ENCODE measurements at regions not wholly inside any gene's neighbourhood (a gene's known extent, or its start where the extent isn't known, plus 50 kb on each side); places are given as distances from the start of the nearest gene placed in this dataset.

GRCh38 chr19:32189956-32190706 is 155.3 kb upstream of the ZNF507 start:
- no peak for DNase-seq

- DNase-seq: no peak
Measured at GRCh38 chr19:32191921-32192320, 153.5 kb upstream of the ZNF507 start.

GRCh38 chr19:32195706-32196610 is 149.5 kb upstream of the ZNF507 start:
- no peak for DNase-seq

GRCh38 chr19:32196690-32197420 is 148.6 kb upstream of the ZNF507 start:
- DNase-seq: no peak

GRCh38 chr19:32197896-32198882 is 147.2 kb upstream of the ZNF507 start:
- DNase-seq: no peak

- no peak for DNase-seq
Measured at GRCh38 chr19:32199501-32200040, 145.8 kb upstream of the ZNF507 start.

GRCh38 chr19:32200312-32201038 is 144.9 kb upstream of the ZNF507 start:
- DNase-seq: no peak

- no peak for DNase-seq
Measured at GRCh38 chr19:32201211-32201610, 144.2 kb upstream of the ZNF507 start.

- no peak for DNase-seq
Measured at GRCh38 chr19:32201636-32202051, 143.8 kb upstream of the ZNF507 start.

- no peak for DNase-seq
Measured at GRCh38 chr19:32202244-32202643, 143.2 kb upstream of the ZNF507 start.

GRCh38 chr19:32203161-32203560 is 142.2 kb upstream of the ZNF507 start:
- no peak for DNase-seq

GRCh38 chr19:32206065-32206464 is 139.3 kb upstream of the ZNF507 start:
- DNase-seq: no peak

- DNase-seq: no peak
Measured at GRCh38 chr19:32208060-32208459, 137.3 kb upstream of the ZNF507 start.

GRCh38 chr19:32219392-32219791 is 126.0 kb upstream of the ZNF507 start:
- no peak for DNase-seq

GRCh38 chr19:32219881-32220472 is 125.4 kb upstream of the ZNF507 start:
- no peak for DNase-seq

GRCh38 chr19:32220951-32221350 is 124.5 kb upstream of the ZNF507 start:
- no peak for DNase-seq

GRCh38 chr19:32222556-32222955 is 122.9 kb upstream of the ZNF507 start:
- DNase-seq: no peak

GRCh38 chr19:32223106-32223505 is 122.3 kb upstream of the ZNF507 start:
- DNase-seq: no peak

GRCh38 chr19:32223595-32224370 is 121.6 kb upstream of the ZNF507 start:
- DNase-seq: peak; percentile 8
